ENCODE measurements at regions not wholly inside any gene's neighbourhood (a gene's known extent, or its start where the extent isn't known, plus 50 kb on each side); places are given as distances from the start of the nearest gene placed in this dataset.

DNA sequence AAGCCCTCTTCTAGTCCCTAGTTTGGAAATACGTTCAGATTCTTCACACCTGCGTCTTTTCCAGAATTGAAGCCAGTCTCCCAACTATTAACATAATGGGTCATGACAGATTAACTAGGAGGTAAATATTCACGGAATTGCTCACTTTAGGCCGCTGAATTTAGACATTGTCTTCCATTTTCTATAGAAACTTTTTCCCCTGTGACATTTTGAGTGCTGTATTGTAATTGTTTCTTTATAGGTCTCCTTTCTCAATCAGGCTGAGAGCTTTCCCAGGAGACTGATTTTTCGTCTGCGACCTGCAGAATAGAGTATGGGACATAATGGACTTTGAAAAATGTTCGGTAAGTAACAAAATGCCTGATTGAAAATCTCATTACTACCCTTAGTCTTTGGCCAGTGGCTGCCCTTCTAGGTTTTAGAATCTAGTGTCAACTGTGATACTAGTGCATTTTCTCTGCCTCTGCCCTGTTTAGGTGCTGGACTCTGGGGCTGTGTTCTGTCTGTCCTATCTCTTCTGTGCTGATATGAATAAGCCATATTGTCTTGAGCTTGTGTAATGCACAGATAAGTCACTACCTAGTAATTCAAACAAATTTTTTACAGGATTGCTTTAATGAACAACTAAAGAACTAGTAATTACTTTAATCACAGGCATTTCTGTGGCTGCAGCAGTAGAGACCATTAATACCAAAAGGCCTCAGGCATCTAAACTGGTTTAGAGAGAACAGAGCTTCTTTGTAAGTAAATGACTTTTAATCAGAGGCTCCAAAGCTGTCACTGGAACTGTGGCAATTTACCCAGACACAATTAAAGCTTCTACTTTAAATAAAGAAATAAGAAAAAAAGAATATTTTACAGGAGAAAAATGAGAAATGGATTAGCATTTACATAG lies 122.4 kb upstream of the FREM2 start:
- TF ChIP-seq, protein P1, sequence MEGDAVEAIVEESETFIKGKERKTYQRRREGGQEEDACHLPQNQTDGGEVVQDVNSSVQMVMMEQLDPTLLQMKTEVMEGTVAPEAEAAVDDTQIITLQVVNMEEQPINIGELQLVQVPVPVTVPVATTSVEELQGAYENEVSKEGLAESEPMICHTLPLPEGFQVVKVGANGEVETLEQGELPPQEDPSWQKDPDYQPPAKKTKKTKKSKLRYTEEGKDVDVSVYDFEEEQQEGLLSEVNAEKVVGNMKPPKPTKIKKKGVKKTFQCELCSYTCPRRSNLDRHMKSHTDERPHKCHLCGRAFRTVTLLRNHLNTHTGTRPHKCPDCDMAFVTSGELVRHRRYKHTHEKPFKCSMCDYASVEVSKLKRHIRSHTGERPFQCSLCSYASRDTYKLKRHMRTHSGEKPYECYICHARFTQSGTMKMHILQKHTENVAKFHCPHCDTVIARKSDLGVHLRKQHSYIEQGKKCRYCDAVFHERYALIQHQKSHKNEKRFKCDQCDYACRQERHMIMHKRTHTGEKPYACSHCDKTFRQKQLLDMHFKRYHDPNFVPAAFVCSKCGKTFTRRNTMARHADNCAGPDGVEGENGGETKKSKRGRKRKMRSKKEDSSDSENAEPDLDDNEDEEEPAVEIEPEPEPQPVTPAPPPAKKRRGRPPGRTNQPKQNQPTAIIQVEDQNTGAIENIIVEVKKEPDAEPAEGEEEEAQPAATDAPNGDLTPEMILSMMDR (IDR thresholded peaks at IDR 0.05; ENCODE audit: insufficient read depth, low read depth, low read length, missing control alignments), result no peak
- peak; percentile 6 for DNase-seq (ENCODE audit: low read depth)

DNA sequence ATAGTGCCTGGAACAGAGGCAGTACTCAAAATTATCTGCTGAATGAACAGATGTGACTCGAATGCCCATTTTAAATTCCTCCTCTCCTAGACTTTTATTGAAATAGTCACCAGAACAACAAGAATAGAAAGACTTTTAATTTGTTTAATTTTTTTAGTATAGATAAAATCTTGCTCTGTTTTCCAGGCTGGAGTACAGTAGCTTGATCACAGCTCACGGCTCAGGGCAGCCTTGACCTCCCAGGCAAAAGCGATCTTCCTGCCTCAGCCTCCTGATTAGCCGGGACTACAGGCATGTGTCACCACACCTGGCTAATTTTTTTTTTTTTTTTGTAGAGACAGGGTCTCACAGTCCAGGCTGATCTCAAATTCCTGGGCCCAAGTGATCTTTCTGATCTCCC lies 120.9 kb upstream of the FREM2 start:
- H3K4me3 ChIP-seq (ENCODE audit: low read length), result no peak overlapping the region
- TF ChIP-seq, protein P1 (IDR thresholded peaks at IDR 0.05; ENCODE audit: insufficient read depth, low read depth, low read length, missing control alignments), result no peak
- no peak for DNase-seq (ENCODE audit: low read depth)

More for the DNA sequence above, 122.4 kb upstream of the FREM2 start:
- H3K4me3 ChIP-seq (ENCODE audit: low read length), result no peak overlapping the region

DNA sequence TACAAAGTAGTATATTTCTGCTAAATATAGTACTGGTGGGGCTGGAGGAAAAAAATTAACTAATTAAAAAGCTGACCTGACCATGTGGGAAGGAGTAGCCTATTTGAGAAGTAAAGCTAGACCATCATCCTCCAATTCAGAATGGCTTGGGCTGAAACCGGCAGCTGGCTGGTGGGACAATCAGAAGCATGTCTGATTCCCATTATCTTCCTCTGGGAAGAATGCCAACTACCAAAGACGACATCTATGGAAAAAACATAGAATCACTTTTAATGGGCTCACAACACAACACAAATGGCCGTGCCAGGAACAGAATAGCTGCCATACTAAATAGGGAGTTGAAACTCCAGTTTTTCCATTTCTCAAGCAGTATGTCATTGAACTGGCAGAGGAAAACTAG lies 120.4 kb upstream of the FREM2 start:
- H3K4me3 ChIP-seq (ENCODE audit: low read length), result no peak overlapping the region
- TF ChIP-seq, protein P1 (IDR thresholded peaks at IDR 0.05; ENCODE audit: insufficient read depth, low read depth, low read length, missing control alignments), result no peak

DNA sequence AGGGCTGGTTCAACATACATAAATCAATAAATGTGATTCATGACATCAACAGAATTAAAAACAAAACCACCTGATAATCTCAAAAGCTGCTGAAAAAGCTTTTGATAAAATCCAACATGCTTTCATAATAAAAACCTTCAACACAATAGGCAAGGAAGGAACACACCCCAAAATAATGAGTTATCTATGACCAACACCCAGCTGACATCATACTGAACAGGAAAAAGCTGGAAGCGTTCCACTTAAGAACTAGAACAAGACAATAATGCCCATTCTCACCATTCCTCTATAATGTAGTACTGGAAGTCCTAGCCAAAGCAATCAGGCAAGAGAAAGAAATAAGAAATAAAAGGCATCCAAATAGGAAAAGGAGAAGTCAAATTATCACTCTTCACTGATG lies 116.2 kb upstream of the FREM2 start:
- no peak overlapping the region for H3K4me3 ChIP-seq (ENCODE audit: low read length)
- TF ChIP-seq, protein P1 (IDR thresholded peaks at IDR 0.05; ENCODE audit: insufficient read depth, low read depth, low read length, missing control alignments), result no peak
- DNase-seq (ENCODE audit: low read depth), result peak; percentile 55

More for the DNA sequence above, 120.4 kb upstream of the FREM2 start:
- DNase-seq (ENCODE audit: low read depth), result no peak

DNA sequence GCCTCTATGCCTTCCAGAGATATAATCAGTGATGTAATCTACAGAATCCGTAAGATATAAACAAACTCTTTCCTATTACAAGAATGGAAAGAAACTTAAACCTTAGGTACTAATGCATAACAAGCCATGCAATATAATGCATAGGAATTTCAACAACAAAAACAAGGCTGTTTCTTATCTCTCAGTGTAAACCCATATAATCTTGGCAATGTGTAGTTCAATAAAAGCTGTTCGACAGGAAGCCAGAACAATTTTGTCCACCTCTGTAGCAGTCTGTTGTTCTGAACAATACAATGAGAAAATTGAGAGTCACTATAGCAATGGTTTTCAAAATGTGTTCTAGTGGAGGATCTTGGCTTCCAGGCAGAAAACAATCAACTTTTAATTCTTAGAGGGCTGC lies 111.5 kb upstream of the FREM2 start:
- no peak overlapping the region for H3K4me3 ChIP-seq (ENCODE audit: low read length)
- no peak for DNase-seq (ENCODE audit: low read depth)
- TF ChIP-seq, protein P1 (IDR thresholded peaks at IDR 0.05; ENCODE audit: insufficient read depth, low read depth, low read length, missing control alignments), result no peak

DNA sequence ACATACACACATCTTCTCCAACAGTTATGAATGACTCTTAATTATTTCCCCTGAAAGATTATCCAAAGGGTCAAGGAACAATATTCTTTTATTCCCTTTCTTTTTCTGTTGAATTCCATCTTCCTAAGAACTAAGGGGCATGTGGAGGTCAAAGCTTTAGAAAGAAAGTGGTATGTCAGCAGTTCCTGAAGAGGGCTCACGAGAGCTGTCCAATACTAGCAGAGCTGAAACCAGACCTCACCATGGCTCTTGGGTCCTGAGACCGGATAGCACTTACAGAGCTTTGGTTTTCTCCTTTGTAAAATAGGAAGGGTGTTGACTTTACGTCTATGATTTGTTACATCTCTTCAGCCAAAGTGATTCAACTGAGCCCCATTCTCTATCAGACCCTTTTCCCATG lies 109.8 kb upstream of the FREM2 start:
- TF ChIP-seq, protein P1 (IDR thresholded peaks at IDR 0.05; ENCODE audit: insufficient read depth, low read depth, low read length, missing control alignments), result no peak
- no peak overlapping the region for H3K4me3 ChIP-seq (ENCODE audit: low read length)
- peak; percentile 6 for DNase-seq (ENCODE audit: low read depth)

DNA sequence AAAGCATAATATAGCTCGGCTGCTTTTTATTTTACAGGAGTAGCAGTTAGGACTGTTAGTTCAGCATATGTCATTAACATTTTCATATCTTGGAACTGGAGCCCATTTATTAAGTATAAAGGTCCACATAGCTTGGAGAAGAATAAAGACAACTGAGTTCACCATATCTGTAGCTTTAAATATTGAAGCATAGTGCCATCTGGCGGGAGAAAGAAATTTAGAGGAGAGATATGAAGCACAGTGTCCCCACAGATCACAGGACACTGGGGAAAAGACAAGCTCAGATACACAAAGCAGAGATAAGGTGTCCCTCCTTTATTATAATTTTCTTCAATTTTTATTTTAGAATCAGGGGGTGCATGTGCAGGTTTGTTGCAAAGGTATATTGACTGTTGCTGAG lies 104.7 kb upstream of the FREM2 start:
- peak; percentile 49 for DNase-seq (ENCODE audit: low read depth)
- no peak overlapping the region for H3K4me3 ChIP-seq (ENCODE audit: low read length)
- TF ChIP-seq, protein P1 (IDR thresholded peaks at IDR 0.05; ENCODE audit: insufficient read depth, low read depth, low read length, missing control alignments), result peak; percentile 51
